Stimulated activated CD4-positive, alpha-beta T cell treated with anti-CD3 and anti-CD28 coated beads, Interleukin-15, amount 100 ng/mL, for 24 hours (primary cell): ENCODE measurements at regions not wholly inside any gene's neighbourhood (a gene's known extent, or its start where the extent isn't known, plus 50 kb on each side); places are given as distances from the start of the nearest gene placed in this dataset.
"Not testable (repeated sequence)": the region's sequence is repeated elsewhere in the genome, so short reads cannot be mapped to it uniquely, and the experiment has no call there.

Experiments used
- DNase-seq: peaks from one replicate; pipeline ENCODE4 v3.0.0-alpha.2; 2020

DNA sequence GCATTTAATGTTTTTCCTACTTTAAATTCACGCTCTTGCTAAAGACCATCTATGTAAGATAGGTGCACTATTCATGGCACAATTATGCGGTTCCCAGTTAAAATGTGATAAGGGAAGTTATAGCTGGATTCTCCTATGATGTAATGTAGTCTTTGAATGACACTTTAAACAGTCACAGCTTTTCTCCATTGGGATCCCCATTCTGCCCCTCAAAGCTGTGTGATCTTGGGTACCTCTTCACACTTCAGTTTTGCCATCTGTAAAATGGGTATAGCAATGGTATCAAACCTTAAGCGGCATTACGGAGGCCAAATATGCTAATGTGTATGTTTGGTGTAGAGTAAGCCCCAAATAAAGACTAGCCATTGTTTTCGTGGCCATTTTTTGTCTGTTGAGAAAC lies 64.7 kb upstream of the ZNF217 start:
- no peak for DNase-seq

DNA sequence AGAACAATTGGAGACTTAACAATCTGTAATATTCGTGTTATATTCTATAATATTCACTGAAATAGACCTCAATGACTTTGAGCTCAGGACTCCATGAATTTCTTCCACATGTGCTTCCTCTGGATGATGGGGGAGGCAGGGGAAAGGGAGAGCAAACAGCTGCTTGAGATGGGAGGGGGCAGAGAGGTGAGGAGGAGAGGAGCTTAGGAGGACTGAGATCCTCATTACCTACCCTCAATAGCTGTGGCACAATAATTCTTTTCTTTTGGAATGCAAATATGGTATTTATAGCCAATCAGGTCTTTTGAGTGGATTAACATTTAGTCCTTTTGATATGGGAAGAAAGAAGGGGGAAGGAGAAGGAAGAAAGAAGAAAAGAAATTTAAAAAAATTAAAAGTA lies 64.1 kb upstream of the ZNF217 start:
- DNase-seq, result no peak

- DNase-seq, result no peak
These were observed 63.6 kb upstream of the ZNF217 start for GRCh38 chr20:53657279-53657678.

GRCh38 chr20:53656293-53657202 lies 62.9 kb upstream of the ZNF217 start:
- DNase-seq, result no peak

GRCh38 chr20:53655625-53656292 lies 62.1 kb upstream of the ZNF217 start:
- no peak for DNase-seq

DNA sequence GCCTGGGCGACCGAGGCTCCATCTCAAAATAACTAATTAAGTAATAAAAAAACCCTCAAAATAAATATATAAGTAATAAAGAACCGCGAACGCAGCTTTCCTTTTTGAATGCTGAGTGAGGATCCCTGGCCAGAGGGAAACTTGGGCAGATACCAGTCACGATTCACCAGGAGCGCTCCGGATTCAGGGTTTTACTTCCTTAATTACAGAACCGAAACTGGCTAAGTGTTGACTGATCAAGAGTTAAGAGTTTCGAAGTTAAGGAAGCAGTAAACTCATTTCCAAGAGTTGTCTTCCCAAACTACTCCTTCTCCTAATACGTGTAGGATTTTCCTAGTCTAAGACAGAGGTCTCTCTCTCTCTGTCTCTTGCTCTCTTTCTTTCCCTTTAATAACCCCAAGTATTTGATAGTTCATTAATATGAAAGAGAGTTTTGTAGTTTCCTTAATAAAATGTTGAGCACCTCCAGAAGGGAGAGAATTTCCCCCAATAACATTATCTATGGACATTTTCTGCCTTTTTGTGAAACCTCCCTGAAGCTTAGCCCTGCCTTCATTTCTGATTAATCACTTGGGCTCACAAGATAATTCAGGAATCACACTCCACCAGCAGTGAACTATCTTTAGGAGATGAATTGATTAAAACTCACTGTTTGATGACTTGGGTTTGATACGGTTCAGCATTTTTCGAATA lies 61.4 kb upstream of the ZNF217 start:
- DNase-seq, result no peak

DNA sequence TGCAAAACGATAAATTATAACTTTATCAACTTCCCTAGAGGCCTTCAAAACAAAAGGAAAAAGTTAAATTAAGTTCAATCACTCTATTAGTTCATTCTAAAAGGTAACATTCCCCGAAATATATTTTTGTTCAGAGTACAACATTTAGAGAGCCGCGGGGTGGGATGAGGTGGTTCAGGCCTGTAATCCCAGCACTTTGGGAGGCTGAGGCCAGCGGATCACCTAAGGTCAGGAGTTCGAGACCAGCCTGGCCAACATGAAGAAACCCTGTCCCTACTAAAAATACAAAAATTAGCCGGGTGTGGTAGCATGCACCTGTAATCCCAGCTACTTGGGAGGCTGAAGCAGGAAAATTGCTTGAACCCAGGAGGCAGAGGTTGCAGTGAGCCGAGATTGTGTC lies 60.9 kb upstream of the ZNF217 start:
- not testable (repeated sequence) for DNase-seq

DNA sequence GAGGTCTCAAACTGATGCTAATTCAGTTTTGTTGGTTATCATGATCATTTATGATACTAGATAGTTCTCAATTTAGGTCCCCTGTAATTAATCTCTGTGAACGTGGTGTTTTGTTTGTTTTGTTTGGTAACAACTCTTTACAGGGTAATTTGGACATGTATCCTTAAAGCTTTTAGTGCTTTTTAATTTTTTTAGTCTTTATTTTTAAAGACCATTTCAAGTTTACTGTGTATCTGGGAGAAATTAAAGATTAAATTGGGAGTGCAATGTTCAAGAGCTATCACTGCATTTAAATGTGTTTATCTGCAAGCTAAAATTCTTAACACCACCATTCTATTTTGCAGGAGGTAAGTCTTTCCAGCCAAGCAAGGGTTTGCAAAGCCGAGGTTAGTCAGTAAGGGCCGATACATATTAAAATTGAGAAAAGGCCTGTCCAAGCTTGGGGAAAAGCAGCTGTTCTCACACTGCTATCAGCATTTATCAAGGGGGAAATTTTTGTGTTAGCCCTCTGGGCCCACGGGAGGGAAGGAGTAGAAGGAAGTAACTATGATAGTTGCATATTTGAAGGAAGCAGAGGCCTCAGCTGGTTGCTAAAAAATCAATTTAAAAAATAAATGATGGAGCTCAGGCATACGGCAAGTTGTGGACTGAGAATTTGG lies 59.3 kb upstream of the ZNF217 start:
- no peak for DNase-seq

DNA sequence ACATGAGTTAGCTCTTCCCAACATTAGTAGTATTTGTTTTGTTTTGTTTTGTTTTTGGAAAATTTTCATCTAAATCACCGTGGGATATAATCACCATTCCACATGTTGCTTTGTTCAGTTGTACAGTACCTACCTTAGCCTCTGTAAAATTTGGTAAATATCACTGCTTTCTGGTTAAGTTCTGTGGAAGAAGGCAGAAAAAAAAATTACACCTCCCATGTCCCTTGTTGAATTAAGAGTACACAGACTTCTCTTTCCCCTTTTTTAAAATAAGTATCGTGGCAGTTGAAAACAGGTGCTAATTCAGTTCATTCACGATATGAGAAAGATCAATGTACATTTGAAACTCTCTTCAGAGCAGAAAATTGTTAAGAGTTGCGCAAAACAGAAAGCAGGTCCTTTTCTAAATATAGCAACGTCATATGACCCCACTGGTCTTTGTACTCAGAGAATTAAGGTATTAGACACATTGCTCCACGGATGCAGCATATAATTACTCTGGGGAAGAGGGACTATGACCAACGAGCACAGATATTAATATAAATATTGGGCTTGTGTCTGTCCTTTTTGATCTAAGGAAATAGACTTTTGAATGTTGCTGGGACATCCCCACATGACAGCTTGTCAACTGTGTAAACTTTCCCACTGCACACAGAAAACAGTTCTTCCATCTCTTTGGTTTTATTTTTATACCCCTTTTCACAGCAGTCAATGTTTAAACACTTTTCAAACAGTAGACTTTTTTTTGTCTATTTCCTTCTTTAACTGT lies 58.6 kb upstream of the ZNF217 start:
- DNase-seq, result no peak

DNA sequence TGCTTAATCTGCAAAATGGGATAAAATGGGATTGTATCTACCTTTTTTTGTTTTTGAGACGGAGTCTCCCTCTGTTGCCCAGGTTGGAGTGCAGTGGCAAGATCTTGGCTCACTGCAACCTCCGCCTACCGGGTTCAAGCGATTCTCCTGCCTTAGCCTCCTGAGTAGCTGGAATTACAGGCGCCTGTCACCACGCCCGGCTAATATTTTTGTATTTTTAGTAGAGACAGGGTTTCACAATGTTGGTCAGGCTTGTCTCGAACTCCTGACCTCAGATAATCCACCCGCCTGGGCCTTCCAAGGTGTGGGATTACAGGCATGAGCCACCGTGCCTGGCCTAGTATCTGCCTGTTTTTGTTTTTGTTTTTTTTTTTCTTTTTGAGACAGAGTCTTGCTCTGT lies 55.9 kb upstream of the ZNF217 start:
- DNase-seq, result not testable (repeated sequence)

GRCh38 chr20:53647286-53647821 lies 53.7 kb upstream of the ZNF217 start:
- DNase-seq, result no peak

GRCh38 chr20:53646550-53646949 lies 52.9 kb upstream of the ZNF217 start:
- no peak for DNase-seq

- DNase-seq, result no peak
These were observed 51.9 kb upstream of the ZNF217 start for GRCh38 chr20:53645582-53645897.

- DNase-seq, result not testable (repeated sequence)
These were observed 50.5 kb upstream of the ZNF217 start for GRCh38 chr20:53644108-53644507.
